GM21367 (cell line): ENCODE measurements at regions not wholly inside any gene's neighbourhood (a gene's known extent, or its start where the extent isn't known, plus 50 kb on each side); places are given as distances from the start of the nearest gene placed in this dataset.
"Not testable (repeated sequence)": the region's sequence is repeated elsewhere in the genome, so short reads cannot be mapped to it uniquely, and the experiment has no call there.

Experiments used
- ATAC-seq: cut with Tn5 transposase; IDR thresholded peaks from one replicate; pipeline ENCODE4 v1.9.1; 2021; ENCODE audit not compliant: unreplicated experiment

- no peak for ATAC-seq
Observed at GRCh38 chr22:22371031-22371541, 126.5 kb downstream of the VPREB1 start.

- ATAC-seq, result no peak
Observed at GRCh38 chr22:22372086-22372485, 127.5 kb downstream of the VPREB1 start.

- no peak for ATAC-seq
Observed at GRCh38 chr22:22374163-22374562, 129.6 kb downstream of the VPREB1 start.

GRCh38 chr22:22374579-22374978 lies 130.0 kb downstream of the VPREB1 start:
- ATAC-seq, result no peak

GRCh38 chr22:22375576-22376351 lies 131.2 kb downstream of the VPREB1 start:
- no peak for ATAC-seq

GRCh38 chr22:22376352-22376706 lies 131.7 kb downstream of the VPREB1 start:
- ATAC-seq, result no peak

GRCh38 chr22:22376884-22377283 lies 131.7 kb downstream of the ZNF280B start:
- ATAC-seq, result not testable (repeated sequence)

- ATAC-seq, result no peak
Observed at GRCh38 chr22:22377335-22377734, 131.2 kb downstream of the ZNF280B start.

GRCh38 chr22:22378446-22379415 lies 129.8 kb downstream of the ZNF280B start:
- no peak for ATAC-seq

GRCh38 chr22:22380098-22381030 lies 128.2 kb downstream of the ZNF280B start:
- ATAC-seq, result no peak

- ATAC-seq, result not testable (repeated sequence)
Observed at GRCh38 chr22:22381292-22381691, 127.2 kb downstream of the ZNF280B start.

GRCh38 chr22:22384267-22384666 lies 124.3 kb downstream of the ZNF280B start:
- ATAC-seq, result no peak

- no peak for ATAC-seq
Observed at GRCh38 chr22:22384668-22385244, 123.8 kb downstream of the ZNF280B start.

GRCh38 chr22:22386602-22387385 lies 121.7 kb downstream of the ZNF280B start:
- no peak for ATAC-seq

GRCh38 chr22:22387386-22387736 lies 121.2 kb downstream of the ZNF280B start:
- ATAC-seq, result no peak

GRCh38 chr22:22388090-22388489 lies 120.5 kb downstream of the ZNF280B start:
- no peak for ATAC-seq

GRCh38 chr22:22388494-22388893 lies 120.0 kb downstream of the ZNF280B start:
- ATAC-seq, result no peak

- ATAC-seq, result no peak
Observed at GRCh38 chr22:22389467-22389866, 119.1 kb downstream of the ZNF280B start.

GRCh38 chr22:22390989-22391388 lies 117.6 kb downstream of the ZNF280B start:
- no peak for ATAC-seq

GRCh38 chr22:22391543-22391942 lies 117.0 kb downstream of the ZNF280B start:
- ATAC-seq, result no peak
